Ishikawa (cell line): ENCODE measurements at regions not wholly inside any gene's neighbourhood (a gene's known extent, or its start where the extent isn't known, plus 50 kb on each side); places are given as distances from the start of the nearest gene placed in this dataset.

Experiments used
- CEBPB ChIP-seq: IDR thresholded peaks from 2 replicates; pipeline ENCODE4 v1.6.1; 2012
- CREB1 ChIP-seq: IDR thresholded peaks from 2 replicates; pipeline ENCODE4 v1.6.1; 2012; ENCODE audit warnings: low read depth
- EGR1 ChIP-seq: IDR thresholded peaks from 2 replicates; pipeline ENCODE4 v1.6.1; 2012
- EP300 ChIP-seq: IDR thresholded peaks from 2 replicates; pipeline ENCODE4 v1.6.1; 2012; ENCODE audit warnings: borderline replicate concordance
- NFIC ChIP-seq: IDR thresholded peaks from 2 replicates; pipeline ENCODE4 v1.6.1; 2012
- RAD21 ChIP-seq: IDR thresholded peaks from 2 replicates; pipeline ENCODE4 v1.6.1; 2012; ENCODE audit warnings: low read depth
- USF1 ChIP-seq: IDR thresholded peaks from 2 replicates; pipeline ENCODE4 v1.6.1; 2012

DNA sequence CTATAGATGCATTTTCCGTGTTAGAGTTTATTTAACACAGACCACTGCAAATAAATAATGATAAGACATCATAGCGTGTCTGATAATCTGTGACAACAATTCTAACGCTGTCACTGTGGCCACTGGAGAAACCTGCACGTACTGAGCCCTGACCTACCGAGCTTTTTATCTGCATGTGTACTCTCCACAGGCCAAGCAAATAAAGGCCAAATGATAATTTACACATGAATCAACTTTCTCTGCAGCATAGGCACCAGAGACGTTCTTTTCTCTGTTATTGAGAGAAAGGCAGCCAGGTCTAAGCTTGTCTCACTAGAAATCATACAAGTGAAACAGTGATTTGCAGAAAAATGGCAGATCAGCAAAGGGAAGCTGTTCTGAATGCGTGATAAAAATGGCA lies 75.8 kb downstream of the POU5F2 start:
- TF ChIP-seq USF1 = no peak
- no peak for TF ChIP-seq CREB1
- no peak for TF ChIP-seq RAD21
- no peak for TF ChIP-seq CEBPB
- no peak for TF ChIP-seq EP300
- no peak for TF ChIP-seq NFIC
- no peak for TF ChIP-seq EGR1
